Stimulated activated memory B cell treated with anti-CD40 and anti-IgM and Interleukin-4, amounts not matched to agents 10 μg/mL and 1 μg/mL and 100 μg/mL, for 72 hours (primary cell): ENCODE measurements at regions not wholly inside any gene's neighbourhood (a gene's known extent, or its start where the extent isn't known, plus 50 kb on each side); places are given as distances from the start of the nearest gene placed in this dataset.

Source experiments
- ATAC-seq: fragments of 150-1000 bp; cut with Tn5 transposase; 2 replicates; pipeline ENCODE4 v1.10.0; 2021
- H3K27ac Mint-ChIP-seq: one replicate; pipeline ENCODE4 v1.8.0; 2022; ENCODE audit warnings: mild to moderate bottlenecking, mixed read lengths
- H3K27me3 Mint-ChIP-seq: one replicate; pipeline ENCODE4 v1.8.0; 2022; ENCODE audit warnings: mixed read lengths
- H3K36me3 Mint-ChIP-seq: one replicate; pipeline ENCODE4 v1.8.0; 2022; ENCODE audit warnings: mixed read lengths
- H3K4me1 Mint-ChIP-seq: one replicate; pipeline ENCODE4 v1.8.0; 2022; ENCODE audit warnings: mixed read lengths
- H3K4me3 Mint-ChIP-seq: one replicate; pipeline ENCODE4 v1.8.0; 2022; ENCODE audit warnings: mild to moderate bottlenecking, moderate library complexity, mixed read lengths
- H3K9me3 Mint-ChIP-seq: one replicate; pipeline ENCODE4 v1.8.0; 2022; ENCODE audit warnings: mixed read lengths

DNA sequence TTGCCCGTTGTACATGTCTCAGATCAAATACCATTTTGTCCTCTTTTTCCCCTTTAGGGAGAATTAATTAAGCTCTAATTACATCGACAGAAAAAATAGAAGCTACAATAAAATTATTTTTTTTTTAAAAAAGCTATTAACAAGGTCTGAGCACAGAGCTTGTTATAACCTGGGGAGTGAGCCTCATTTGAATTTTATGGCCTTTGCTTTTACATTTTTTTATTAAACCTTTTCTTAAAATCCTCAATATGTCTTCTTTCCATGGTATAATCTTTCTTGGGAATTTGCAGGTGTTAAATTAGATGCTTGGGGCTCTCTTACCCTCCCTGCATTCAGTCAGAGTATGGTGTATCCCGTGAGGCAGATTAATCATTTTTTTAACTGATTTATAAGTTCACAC lies 212.5 kb upstream of the XYLT1 start:
- no peak overlapping the region for H3K4me3 Mint-ChIP-seq
- H3K27me3 Mint-ChIP-seq, result peaks cover 37% of the 10 kb centered on the region
- ATAC-seq, result no peak
- H3K4me1 Mint-ChIP-seq, result no peaks in the 10 kb centered on the region
- H3K9me3 Mint-ChIP-seq, result peaks cover 15% of the 10 kb centered on the region
- no peak overlapping the region for H3K27ac Mint-ChIP-seq
- H3K36me3 Mint-ChIP-seq, result no peaks in the 10 kb centered on the region

- H3K27me3 Mint-ChIP-seq, result peaks cover 48% of the 10 kb centered on the region
- peak; percentile 41 for ATAC-seq
- no peak overlapping the region for H3K4me3 Mint-ChIP-seq
- H3K36me3 Mint-ChIP-seq, result no peaks in the 10 kb centered on the region
- no peaks in the 10 kb centered on the region for H3K4me1 Mint-ChIP-seq
- peaks cover 13% of the 10 kb centered on the region for H3K9me3 Mint-ChIP-seq
- no peak overlapping the region for H3K27ac Mint-ChIP-seq
Measured at GRCh38 chr16:17676171-17676570, 205.4 kb upstream of the XYLT1 start.

GRCh38 chr16:17668386-17668785 lies 197.6 kb upstream of the XYLT1 start:
- Mint-ChIP-seq H3K27me3 (peaks cover 6% of the 10 kb centered on the region), H3K9me3 (no peaks in the 10 kb centered on the region), H3K4me1 (no peaks in the 10 kb centered on the region), H3K27ac (no peak overlapping the region), H3K36me3 (no peaks in the 10 kb centered on the region), H3K4me3 (no peak overlapping the region)
- no peak for ATAC-seq

DNA sequence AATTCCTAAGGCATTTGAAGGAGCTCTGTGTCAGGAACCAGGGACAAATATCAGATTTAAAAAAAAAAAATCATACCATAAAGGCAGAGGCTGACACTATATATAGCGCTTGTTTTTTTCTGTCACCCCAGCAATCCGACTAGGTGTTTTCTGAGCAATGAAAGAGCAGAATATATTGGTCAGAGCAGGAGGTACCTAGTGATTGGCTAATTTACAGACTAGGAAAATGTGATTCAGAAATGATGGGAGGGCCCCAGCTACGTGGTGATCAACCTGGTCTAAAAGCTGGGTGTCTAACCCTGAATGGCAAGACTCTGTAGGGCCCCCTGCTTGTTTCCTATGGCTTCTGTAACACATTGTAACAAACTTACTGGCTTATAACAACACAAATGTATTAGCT lies 195.5 kb upstream of the XYLT1 start:
- ATAC-seq, result no peak
- Mint-ChIP-seq H3K4me1 (no peaks in the 10 kb centered on the region), H3K27me3 (peaks cover 24% of the 10 kb centered on the region), H3K9me3 (no peaks in the 10 kb centered on the region), H3K27ac (no peak overlapping the region), H3K4me3 (no peak overlapping the region), H3K36me3 (no peaks in the 10 kb centered on the region)

DNA sequence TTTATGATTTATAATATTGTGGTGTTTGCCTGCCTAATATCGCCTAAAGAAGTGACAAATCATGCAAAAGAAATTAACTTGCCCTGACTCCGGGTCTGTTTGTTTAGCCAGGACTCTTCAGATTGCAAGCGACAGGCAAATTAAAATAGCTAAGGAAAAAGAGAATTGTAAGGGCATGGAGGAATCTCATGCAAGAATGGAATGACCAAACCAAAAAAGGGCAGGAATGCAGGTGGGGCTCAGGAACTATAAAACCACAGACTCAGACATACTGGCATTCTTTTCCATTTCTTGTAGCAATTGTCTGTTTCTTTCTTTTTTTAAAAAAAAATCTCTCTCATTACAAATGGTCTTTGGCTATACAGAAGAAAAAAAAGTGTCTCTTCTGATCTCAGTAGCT lies 188.1 kb upstream of the XYLT1 start:
- H3K9me3 Mint-ChIP-seq, result no peaks in the 10 kb centered on the region
- peaks cover 42% of the 10 kb centered on the region for H3K27me3 Mint-ChIP-seq
- H3K4me1 Mint-ChIP-seq, result peaks cover 12% of the 10 kb centered on the region

GRCh38 chr16:17657045-17657444 lies 186.3 kb upstream of the XYLT1 start:
- Mint-ChIP-seq H3K27ac (no peak overlapping the region), H3K36me3 (no peaks in the 10 kb centered on the region), H3K9me3 (no peaks in the 10 kb centered on the region), H3K4me1 (peaks cover 12% of the 10 kb centered on the region), H3K4me3 (no peak overlapping the region), H3K27me3 (peaks cover 43% of the 10 kb centered on the region)
- no peak for ATAC-seq

More for the DNA sequence above, 188.1 kb upstream of the XYLT1 start:
- no peak for ATAC-seq
- Mint-ChIP-seq H3K36me3 (no peaks in the 10 kb centered on the region), H3K4me3 (no peak overlapping the region), H3K27ac (no peak overlapping the region)

- ATAC-seq, result no peak
- Mint-ChIP-seq H3K4me1 (peaks cover 12% of the 10 kb centered on the region), H3K4me3 (no peak overlapping the region), H3K9me3 (no peaks in the 10 kb centered on the region), H3K27me3 (peaks cover 50% of the 10 kb centered on the region), H3K27ac (no peak overlapping the region), H3K36me3 (no peaks in the 10 kb centered on the region)
Measured at GRCh38 chr16:17654571-17654970, 183.8 kb upstream of the XYLT1 start.

- peaks cover 50% of the 10 kb centered on the region for H3K27me3 Mint-ChIP-seq
- ATAC-seq, result no peak
- H3K4me1 Mint-ChIP-seq, result peaks cover 12% of the 10 kb centered on the region
- H3K4me3 Mint-ChIP-seq, result no peak overlapping the region
- no peaks in the 10 kb centered on the region for H3K36me3 Mint-ChIP-seq
- no peak overlapping the region for H3K27ac Mint-ChIP-seq
- H3K9me3 Mint-ChIP-seq, result no peaks in the 10 kb centered on the region
Measured at GRCh38 chr16:17654142-17654541, 183.4 kb upstream of the XYLT1 start.

GRCh38 chr16:17647879-17648872 lies 177.4 kb upstream of the XYLT1 start:
- no peak for ATAC-seq
- H3K4me1 Mint-ChIP-seq, result no peaks in the 10 kb centered on the region

GRCh38 chr16:17643935-17644334 lies 173.2 kb upstream of the XYLT1 start:
- H3K27me3 Mint-ChIP-seq, result peaks cover 27% of the 10 kb centered on the region
- no peak overlapping the region for H3K4me3 Mint-ChIP-seq
- no peaks in the 10 kb centered on the region for H3K4me1 Mint-ChIP-seq
- peaks cover 14% of the 10 kb centered on the region for H3K9me3 Mint-ChIP-seq
- no peak overlapping the region for H3K27ac Mint-ChIP-seq
- ATAC-seq, result no peak
- H3K36me3 Mint-ChIP-seq, result no peaks in the 10 kb centered on the region

More at GRCh38 chr16:17647879-17648872, 177.4 kb upstream of the XYLT1 start:
- peaks cover 12% of the 10 kb centered on the region for H3K9me3 Mint-ChIP-seq
- peaks cover 51% of the 10 kb centered on the region for H3K27me3 Mint-ChIP-seq
- H3K36me3 Mint-ChIP-seq, result no peaks in the 10 kb centered on the region
- no peak overlapping the region for H3K4me3 Mint-ChIP-seq
- H3K27ac Mint-ChIP-seq, result no peak overlapping the region

DNA sequence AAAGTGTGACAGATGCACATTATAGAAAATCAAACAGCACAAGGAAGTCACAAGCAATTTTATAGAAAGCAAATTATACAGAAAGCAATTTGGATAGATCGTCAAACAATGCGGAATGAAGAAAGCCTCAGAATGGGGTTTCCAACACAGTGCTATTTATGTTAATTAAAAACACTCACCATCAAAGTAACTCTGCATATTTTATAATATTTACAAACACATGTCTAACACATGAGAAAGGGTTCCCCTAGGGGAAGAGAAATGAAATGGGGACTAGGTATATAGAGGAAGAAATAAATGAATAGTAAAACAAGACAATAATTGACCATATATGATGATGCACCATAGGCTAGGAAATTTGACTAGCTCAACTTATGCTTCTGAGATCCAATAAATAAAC lies 171.2 kb upstream of the XYLT1 start:
- H3K4me3 Mint-ChIP-seq, result no peak overlapping the region
- no peaks in the 10 kb centered on the region for H3K36me3 Mint-ChIP-seq
- H3K4me1 Mint-ChIP-seq, result no peaks in the 10 kb centered on the region
- H3K9me3 Mint-ChIP-seq, result peaks cover 13% of the 10 kb centered on the region
- no peak for ATAC-seq
- H3K27ac Mint-ChIP-seq, result no peak overlapping the region
- H3K27me3 Mint-ChIP-seq, result peaks cover 9% of the 10 kb centered on the region

GRCh38 chr16:17638134-17638533 lies 167.4 kb upstream of the XYLT1 start:
- ATAC-seq, result no peak
- H3K9me3 Mint-ChIP-seq, result peaks cover 13% of the 10 kb centered on the region
- H3K4me1 Mint-ChIP-seq, result no peaks in the 10 kb centered on the region
- peaks cover 17% of the 10 kb centered on the region for H3K27me3 Mint-ChIP-seq
- H3K4me3 Mint-ChIP-seq, result no peak overlapping the region
- peaks cover 6% of the 10 kb centered on the region for H3K36me3 Mint-ChIP-seq
- no peak overlapping the region for H3K27ac Mint-ChIP-seq

DNA sequence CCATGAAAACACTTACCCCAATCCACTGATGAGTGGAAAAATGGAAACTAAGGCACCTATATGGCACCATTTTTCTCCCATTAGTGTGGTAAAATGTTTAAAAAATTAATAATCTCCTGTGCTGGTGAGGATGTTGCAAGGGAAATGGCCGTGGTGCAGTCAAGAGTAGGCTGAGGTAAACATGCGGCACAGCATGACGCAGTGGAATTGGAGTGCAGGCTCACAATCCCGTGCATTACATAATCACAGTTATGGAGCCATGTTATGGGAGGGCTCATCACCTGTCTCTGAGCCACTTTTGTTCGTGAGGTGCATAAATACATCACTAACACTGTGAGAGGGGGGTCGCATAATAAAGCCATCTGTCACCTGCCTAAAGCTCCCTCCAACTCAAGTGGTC lies 164.4 kb upstream of the XYLT1 start:
- Mint-ChIP-seq H3K36me3 (peaks cover 6% of the 10 kb centered on the region), H3K4me3 (no peak overlapping the region), H3K9me3 (peaks cover 13% of the 10 kb centered on the region), H3K27me3 (peaks cover 20% of the 10 kb centered on the region), H3K4me1 (no peaks in the 10 kb centered on the region), H3K27ac (no peak overlapping the region)
- ATAC-seq, result no peak

- H3K27me3 Mint-ChIP-seq, result peaks cover 28% of the 10 kb centered on the region
Measured at GRCh38 chr16:17633181-17633951, 162.6 kb upstream of the XYLT1 start.

GRCh38 chr16:17632667-17633066 lies 161.9 kb upstream of the XYLT1 start:
- ATAC-seq, result no peak
- H3K4me3 Mint-ChIP-seq, result no peak overlapping the region
- peaks cover 28% of the 10 kb centered on the region for H3K27me3 Mint-ChIP-seq
- peaks cover 10% of the 10 kb centered on the region for H3K9me3 Mint-ChIP-seq
- no peaks in the 10 kb centered on the region for H3K4me1 Mint-ChIP-seq
- H3K36me3 Mint-ChIP-seq, result peaks cover 6% of the 10 kb centered on the region
- H3K27ac Mint-ChIP-seq, result no peak overlapping the region

More at GRCh38 chr16:17633181-17633951, 162.6 kb upstream of the XYLT1 start:
- no peak for ATAC-seq
- H3K9me3 Mint-ChIP-seq, result peaks cover 7% of the 10 kb centered on the region
- H3K4me3 Mint-ChIP-seq, result no peak overlapping the region
- no peak overlapping the region for H3K27ac Mint-ChIP-seq
- no peaks in the 10 kb centered on the region for H3K4me1 Mint-ChIP-seq
- H3K36me3 Mint-ChIP-seq, result peaks cover 6% of the 10 kb centered on the region
